HEK293T (cell line): ENCODE measurements at regions not wholly inside any gene's neighbourhood (a gene's known extent, or its start where the extent isn't known, plus 50 kb on each side); places are given as distances from the start of the nearest gene placed in this dataset.

ENCODE experiments used
- FOXK2 ChIP-seq: fragments of 450-650 bp; IDR thresholded peaks from 2 replicates; pipeline ENCODE4 v1.6.1; 2016; ENCODE audit warnings: mild to moderate bottlenecking
- HDGF ChIP-seq: fragments of 450-650 bp; IDR thresholded peaks from 2 replicates; pipeline ENCODE4 v1.6.1; 2017; ENCODE audit warnings: antibody characterized with exemption, borderline replicate concordance
- SP1 ChIP-seq: fragments of 450-650 bp; IDR thresholded peaks from 2 replicates; pipeline ENCODE4 v1.6.1; 2017
- SUZ12 ChIP-seq: fragments of 450-650 bp; IDR thresholded peaks from 2 replicates; pipeline ENCODE4 v1.6.1; 2016; ENCODE audit warnings: mild to moderate bottlenecking
- TARDBP ChIP-seq: fragments of 450-650 bp; IDR thresholded peaks from 2 replicates; pipeline ENCODE4 v1.6.1; 2016
- ZNF384 ChIP-seq: fragments of 450-650 bp; IDR thresholded peaks from 2 replicates; pipeline ENCODE4 v1.6.1; 2016

GRCh38 chr1:157193219-157193618, 55.0 kb upstream of the ETV3 start:
- TF ChIP-seq SUZ12 (no peak), HDGF (no peak), TARDBP (no peak), ZNF384 (no peak), SP1 (no peak), FOXK2 (no peak)
